ENCODE measurements at regions not wholly inside any gene's neighbourhood (a gene's known extent, or its start where the extent isn't known, plus 50 kb on each side); places are given as distances from the start of the nearest gene placed in this dataset.
"Not testable (repeated sequence)": the region's sequence is repeated elsewhere in the genome, so short reads cannot be mapped to it uniquely, and the experiment has no call there.

GRCh38 chr22:34608540-34609115, 457.3 kb upstream of the ISX start:
- no peak for DNase-seq

- no peak for DNase-seq
Observed at GRCh38 chr22:34609646-34610045, 456.3 kb upstream of the ISX start.

- no peak for DNase-seq
Observed at GRCh38 chr22:34620161-34620560, 445.8 kb upstream of the ISX start.

- no peak for DNase-seq
Observed at GRCh38 chr22:34620832-34621231, 445.1 kb upstream of the ISX start.

- no peak for DNase-seq
Observed at GRCh38 chr22:34622602-34623001, 443.4 kb upstream of the ISX start.

GRCh38 chr22:34623580-34623979, 442.4 kb upstream of the ISX start:
- DNase-seq = no peak

- not testable (repeated sequence) for DNase-seq
Observed at GRCh38 chr22:34625892-34626291, 440.1 kb upstream of the ISX start.

- DNase-seq = no peak
Observed at GRCh38 chr22:34638128-34638527, 427.8 kb upstream of the ISX start.

GRCh38 chr22:34639911-34640310, 426.0 kb upstream of the ISX start:
- no peak for DNase-seq

GRCh38 chr22:34645375-34645774, 420.6 kb upstream of the ISX start:
- no peak for DNase-seq

GRCh38 chr22:34669001-34669400, 397.0 kb upstream of the ISX start:
- no peak for DNase-seq

GRCh38 chr22:34683031-34683430, 382.9 kb upstream of the ISX start:
- not testable (repeated sequence) for DNase-seq

- DNase-seq = not testable (repeated sequence)
Observed at GRCh38 chr22:34684278-34684677, 381.7 kb upstream of the ISX start.

- no peak for DNase-seq
Observed at GRCh38 chr22:34687116-34687515, 378.8 kb upstream of the ISX start.

GRCh38 chr22:34688825-34689224, 377.1 kb upstream of the ISX start:
- no peak for DNase-seq

- no peak for DNase-seq
Observed at GRCh38 chr22:34696557-34696956, 369.4 kb upstream of the ISX start.

GRCh38 chr22:34702279-34702678, 363.7 kb upstream of the ISX start:
- no peak for DNase-seq

- DNase-seq = no peak
Observed at GRCh38 chr22:34709641-34710040, 356.3 kb upstream of the ISX start.

- DNase-seq = no peak
Observed at GRCh38 chr22:34722901-34723300, 343.1 kb upstream of the ISX start.

GRCh38 chr22:34736081-34736480, 329.9 kb upstream of the ISX start:
- no peak for DNase-seq

- DNase-seq = no peak
Observed at GRCh38 chr22:34738661-34739400, 327.1 kb upstream of the ISX start.

GRCh38 chr22:34743110-34743751, 322.7 kb upstream of the ISX start:
- no peak for DNase-seq

GRCh38 chr22:34760276-34761008, 305.5 kb upstream of the ISX start:
- no peak for DNase-seq

- no peak for DNase-seq
Observed at GRCh38 chr22:34761111-34761510, 304.8 kb upstream of the ISX start.
